Astrocyte (in vitro differentiated cells and primary cell): ENCODE measurements at regions not wholly inside any gene's neighbourhood (a gene's known extent, or its start where the extent isn't known, plus 50 kb on each side); places are given as distances from the start of the nearest gene placed in this dataset.
"Not testable (repeated sequence)": the region's sequence is repeated elsewhere in the genome, so short reads cannot be mapped to it uniquely, and the experiment has no call there.

ENCODE experiments used
- DNase-seq: peaks from one replicate; pipeline ENCODE4 v3.0.0-alpha.2; 2010; ENCODE audit warnings: low read depth
- FAIRE-seq: peaks from 2 replicates; lab custom pipeline; 2011; peaks lifted over from hg19 to GRCh38; lab: Jason Lieb, UNC
- H2AFZ ChIP-seq: 2 replicates; pipeline ENCODE4 v1.6.0; 2012; ENCODE audit warnings: low read depth, low read length, inconsistent platforms
- H3K27ac ChIP-seq: 2 replicates; pipeline ENCODE4 v1.5.1; 2011; ENCODE audit warnings: low read depth, low read length, inconsistent platforms
- H3K27me3 ChIP-seq: 2 replicates; pipeline ENCODE4 v1.6.0; 2011; ENCODE audit warnings: low read length, inconsistent platforms; ENCODE audit not compliant: insufficient read depth
- H3K36me3 ChIP-seq: 2 replicates; pipeline ENCODE4 v1.5.1; 2011; ENCODE audit warnings: low read length, inconsistent platforms; ENCODE audit not compliant: insufficient read depth
- H3K4me1 ChIP-seq: 2 replicates; pipeline ENCODE4 v1.5.1; 2011; ENCODE audit warnings: low read length, inconsistent platforms; ENCODE audit not compliant: insufficient read depth
- H3K4me2 ChIP-seq: 2 replicates; pipeline ENCODE4 v1.6.0; 2012; ENCODE audit warnings: low read length, inconsistent platforms
- H3K4me3 ChIP-seq: 2 replicates; pipeline ENCODE4 v1.5.1; 2011; ENCODE audit warnings: low read depth, mild to moderate bottlenecking, low read length, inconsistent platforms; ENCODE audit not compliant: insufficient read depth
- H3K79me2 ChIP-seq: 2 replicates; pipeline ENCODE4 v1.6.0; 2012; ENCODE audit warnings: mild to moderate bottlenecking, low read length, inconsistent platforms; ENCODE audit not compliant: insufficient read depth
- H3K9ac ChIP-seq: 2 replicates; pipeline ENCODE4 v1.6.0; 2012; ENCODE audit warnings: mild to moderate bottlenecking, low read length, inconsistent platforms
- H3K9me3 ChIP-seq: 2 replicates; pipeline ENCODE4 v1.5.1; 2012; ENCODE audit warnings: low read depth, mild to moderate bottlenecking, low read length, inconsistent platforms; ENCODE audit not compliant: insufficient read depth
- H4K20me1 ChIP-seq: 2 replicates; pipeline ENCODE4 v1.6.0; 2012; ENCODE audit warnings: low read length, inconsistent platforms; ENCODE audit not compliant: insufficient read depth
- H3K27ac Mint-ChIP-seq: one replicate; pipeline ENCODE4 v1.8.0; 2021; ENCODE audit warnings: mild to moderate bottlenecking, mixed read lengths; ENCODE audit not compliant: unreplicated experiment
- H3K27me3 Mint-ChIP-seq: one replicate; pipeline ENCODE4 v1.8.0; 2021; ENCODE audit warnings: low read depth, mixed read lengths; ENCODE audit not compliant: unreplicated experiment
- H3K36me3 Mint-ChIP-seq: one replicate; pipeline ENCODE4 v1.8.0; 2021; ENCODE audit warnings: low read depth, mixed read lengths; ENCODE audit not compliant: unreplicated experiment
- H3K4me1 Mint-ChIP-seq: one replicate; pipeline ENCODE4 v1.8.0; 2021; ENCODE audit warnings: low read depth, mixed read lengths; ENCODE audit not compliant: unreplicated experiment
- H3K4me3 Mint-ChIP-seq: one replicate; pipeline ENCODE4 v1.8.0; 2021; ENCODE audit warnings: mild to moderate bottlenecking, moderate library complexity, mixed read lengths; ENCODE audit not compliant: unreplicated experiment
- H3K9me3 Mint-ChIP-seq: one replicate; pipeline ENCODE4 v1.8.0; 2021; ENCODE audit warnings: mild to moderate bottlenecking, mixed read lengths; ENCODE audit not compliant: unreplicated experiment
- EZH2 ChIP-seq: IDR thresholded peaks from 2 replicates; pipeline ENCODE4 v1.6.1; 2012; ENCODE audit warnings: mild to moderate bottlenecking, low read length, inconsistent platforms; ENCODE audit not compliant: insufficient read depth
- TF ChIP-seq, protein P1 (sequence below): IDR thresholded peaks from 2 replicates; pipeline ENCODE4 v1.5.1; 2011; ENCODE audit warnings: low read depth, mild to moderate bottlenecking, inconsistent platforms, low read length, moderate library complexity; ENCODE audit not compliant: insufficient read depth

GRCh38 chr5:12861886-12862654 is 957.8 kb upstream of the CTNND2 start:
- Mint-ChIP-seq H3K4me3 (peak overlapping the region; percentile 30), H3K4me1 (peaks cover 23% of the 10 kb centered on the region), H3K27me3 (no peaks in the 10 kb centered on the region), H3K36me3 (no peaks in the 10 kb centered on the region), H3K9me3 (peaks cover 9% of the 10 kb centered on the region), H3K27ac (peak overlapping the region; percentile 83)
- Histone ChIP-seq H3K36me3 (no peaks in the 10 kb centered on the region), H3K4me2 (no peak overlapping the region), H3K9ac (no peak overlapping the region), H2AFZ (no peak overlapping the region), H4K20me1 (no peaks in the 10 kb centered on the region), H3K79me2 (no peaks in the 10 kb centered on the region), H3K27me3 (no peaks in the 10 kb centered on the region), H3K9me3 (no peaks in the 10 kb centered on the region), H3K27ac (no peak overlapping the region), H3K4me3 (no peak overlapping the region), H3K4me1 (no peaks in the 10 kb centered on the region)
- TF ChIP-seq, protein P1, sequence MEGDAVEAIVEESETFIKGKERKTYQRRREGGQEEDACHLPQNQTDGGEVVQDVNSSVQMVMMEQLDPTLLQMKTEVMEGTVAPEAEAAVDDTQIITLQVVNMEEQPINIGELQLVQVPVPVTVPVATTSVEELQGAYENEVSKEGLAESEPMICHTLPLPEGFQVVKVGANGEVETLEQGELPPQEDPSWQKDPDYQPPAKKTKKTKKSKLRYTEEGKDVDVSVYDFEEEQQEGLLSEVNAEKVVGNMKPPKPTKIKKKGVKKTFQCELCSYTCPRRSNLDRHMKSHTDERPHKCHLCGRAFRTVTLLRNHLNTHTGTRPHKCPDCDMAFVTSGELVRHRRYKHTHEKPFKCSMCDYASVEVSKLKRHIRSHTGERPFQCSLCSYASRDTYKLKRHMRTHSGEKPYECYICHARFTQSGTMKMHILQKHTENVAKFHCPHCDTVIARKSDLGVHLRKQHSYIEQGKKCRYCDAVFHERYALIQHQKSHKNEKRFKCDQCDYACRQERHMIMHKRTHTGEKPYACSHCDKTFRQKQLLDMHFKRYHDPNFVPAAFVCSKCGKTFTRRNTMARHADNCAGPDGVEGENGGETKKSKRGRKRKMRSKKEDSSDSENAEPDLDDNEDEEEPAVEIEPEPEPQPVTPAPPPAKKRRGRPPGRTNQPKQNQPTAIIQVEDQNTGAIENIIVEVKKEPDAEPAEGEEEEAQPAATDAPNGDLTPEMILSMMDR: no peak
- no peak for TF ChIP-seq EZH2
- DNase-seq: no peak
- FAIRE-seq: no peak

- not testable (repeated sequence) for H3K4me2 ChIP-seq, FAIRE-seq, H3K9me3 Mint-ChIP-seq, H3K4me1 ChIP-seq, H3K79me2 ChIP-seq, H3K4me1 Mint-ChIP-seq, H2AFZ ChIP-seq, H3K27me3 Mint-ChIP-seq, H3K27ac Mint-ChIP-seq, H3K9me3 ChIP-seq, H3K4me3 Mint-ChIP-seq, H3K9ac ChIP-seq, H4K20me1 ChIP-seq, DNase-seq, H3K4me3 ChIP-seq, H3K36me3 Mint-ChIP-seq, H3K27me3 ChIP-seq, H3K27ac ChIP-seq, H3K36me3 ChIP-seq
Observed at GRCh38 chr5:12856105-12856504, 951.9 kb upstream of the CTNND2 start.

DNA sequence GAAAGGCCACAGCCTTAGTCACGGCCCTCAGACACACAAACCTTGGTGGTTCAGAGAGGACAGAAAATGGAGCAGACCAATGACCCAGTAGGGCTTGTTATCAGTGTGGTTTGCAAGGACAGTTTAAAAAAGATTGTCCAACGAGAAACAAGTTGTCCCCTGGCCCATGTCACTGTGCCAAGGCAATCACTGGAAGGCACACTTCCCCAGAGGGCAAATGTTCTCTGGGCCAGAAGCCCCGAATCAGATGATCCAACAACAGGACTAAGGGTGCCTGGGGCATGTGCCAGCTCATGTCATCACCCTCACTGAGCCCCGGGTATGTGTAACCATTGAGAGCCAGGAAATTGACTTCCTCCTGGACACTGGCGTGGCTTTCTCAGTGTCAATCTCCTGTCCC is 950.1 kb upstream of the CTNND2 start:
- no peak overlapping the region for H2AFZ ChIP-seq
- peaks cover 2% of the 10 kb centered on the region for H3K4me1 Mint-ChIP-seq
- no peaks in the 10 kb centered on the region for H3K36me3 Mint-ChIP-seq
- H3K27me3 ChIP-seq: no peaks in the 10 kb centered on the region
- no peak overlapping the region for H3K4me2 ChIP-seq
- H3K9ac ChIP-seq: no peak overlapping the region
- H3K4me3 ChIP-seq: no peak overlapping the region
- DNase-seq (no peak), FAIRE-seq (no peak)
- no peaks in the 10 kb centered on the region for H3K79me2 ChIP-seq
- peaks cover 6% of the 10 kb centered on the region for H3K9me3 Mint-ChIP-seq
- H4K20me1 ChIP-seq: no peaks in the 10 kb centered on the region
- H3K27me3 Mint-ChIP-seq: no peaks in the 10 kb centered on the region
- H3K36me3 ChIP-seq: no peaks in the 10 kb centered on the region
- no peak overlapping the region for H3K27ac ChIP-seq
- H3K9me3 ChIP-seq: no peaks in the 10 kb centered on the region
- H3K27ac Mint-ChIP-seq: no peak overlapping the region
- TF ChIP-seq EZH2: no peak
- TF ChIP-seq, protein P1: no peak
- no peak overlapping the region for H3K4me3 Mint-ChIP-seq
- H3K4me1 ChIP-seq: no peaks in the 10 kb centered on the region
